Neuronal stem cell (in vitro differentiated cells): ENCODE measurements at regions not wholly inside any gene's neighbourhood (a gene's known extent, or its start where the extent isn't known, plus 50 kb on each side); places are given as distances from the start of the nearest gene placed in this dataset.

Experiments used
- DNase-seq: peaks from one replicate; pipeline ENCODE4 v3.0.0-alpha.2; 2013; ENCODE audit warnings: low spot score
- H2AFZ ChIP-seq: one replicate; pipeline ENCODE4 v1.6.1; 2013; ENCODE audit warnings: mild to moderate bottlenecking, low read length, inconsistent platforms
- H2AK5ac ChIP-seq: 2 replicates; pipeline ENCODE4 v1.6.1; 2013; ENCODE audit warnings: low read depth, mild to moderate bottlenecking, inconsistent platforms, low read length, moderate library complexity, mixed read lengths
- H2BK120ac ChIP-seq: 2 replicates; pipeline ENCODE4 v1.6.1; 2013; ENCODE audit warnings: low read depth, mild to moderate bottlenecking, inconsistent platforms, low read length, moderate library complexity, mixed read lengths
- H2BK12ac ChIP-seq: one replicate; pipeline ENCODE4 v1.6.1; 2013; ENCODE audit warnings: low read length, inconsistent platforms
- H2BK15ac ChIP-seq: 2 replicates; pipeline ENCODE4 v1.6.1; 2013; ENCODE audit warnings: mild to moderate bottlenecking, low read length, inconsistent platforms, mixed read lengths
- H2BK5ac ChIP-seq: one replicate; pipeline ENCODE4 v1.6.1; 2013; ENCODE audit warnings: inconsistent platforms, mild to moderate bottlenecking, low read length, moderate library complexity
- H3K14ac ChIP-seq: one replicate; pipeline ENCODE4 v1.6.1; 2013; ENCODE audit warnings: low read length, inconsistent platforms
- H3K18ac ChIP-seq: 2 replicates; pipeline ENCODE4 v1.6.1; 2013; ENCODE audit warnings: low read length, inconsistent platforms
- H3K23ac ChIP-seq: 2 replicates; pipeline ENCODE4 v1.6.1; 2013; ENCODE audit warnings: low read depth, mild to moderate bottlenecking, mixed read lengths, low read length, inconsistent platforms; ENCODE audit not compliant: poor library complexity
- H3K27ac ChIP-seq: replicated peaks from 3 replicates; pipeline ENCODE4 v1.5.1; 2013; ENCODE audit warnings: low read length, inconsistent platforms
- H3K27me3 ChIP-seq, 3 experiments: 2 replicates each; pipeline ENCODE4 v1.6.1; 2013; ENCODE audit warnings: low read length in 3 of 3, mild to moderate bottlenecking in 2 of 3, inconsistent platforms in 1 of 3, low read depth in 1 of 3, mixed read lengths in 1 of 3, moderate library complexity in 1 of 3; ENCODE audit not compliant: control insufficient read depth in 3 of 3, insufficient read depth in 3 of 3
- H3K36me3 ChIP-seq, 2 donors: replicated peaks in 1 of 2; 2 replicates each; pipeline ENCODE4 v1.6.1; 2013; ENCODE audit warnings: low read length in 2 of 2; ENCODE audit not compliant: control insufficient read depth in 2 of 2, insufficient read depth in 2 of 2
- H3K4ac ChIP-seq: 2 replicates; pipeline ENCODE4 v1.6.1; 2013; ENCODE audit warnings: inconsistent platforms, mild to moderate bottlenecking, low read length, moderate library complexity
- H3K4me1 ChIP-seq, 2 donors: 1 replicate in 1 of 2; 2 replicates in 1 of 2; pipeline ENCODE4 v1.6.1; 2013; ENCODE audit warnings: low read length in 2 of 2, low read depth in 1 of 2; ENCODE audit not compliant: control insufficient read depth in 2 of 2, insufficient read depth in 1 of 2
- H3K4me2 ChIP-seq: one replicate; pipeline ENCODE4 v1.6.1; 2013; ENCODE audit warnings: mild to moderate bottlenecking, low read length, inconsistent platforms; ENCODE audit not compliant: insufficient read depth, poor library complexity, severe bottlenecking
- H3K4me3 ChIP-seq, 2 donors: 2 replicates each; pipeline ENCODE4 v1.5.1; 2013; ENCODE audit warnings: low read length in 2 of 2, mild to moderate bottlenecking in 2 of 2, inconsistent platforms in 1 of 2, moderate library complexity in 1 of 2
- H3K79me1 ChIP-seq: one replicate; pipeline ENCODE4 v1.6.1; 2013; ENCODE audit warnings: low read depth, mild to moderate bottlenecking, inconsistent platforms, low read length, moderate library complexity
- H3K9ac ChIP-seq: one replicate; pipeline ENCODE4 v1.6.1; 2013; ENCODE audit warnings: mild to moderate bottlenecking, low read depth, low read length, inconsistent platforms; ENCODE audit not compliant: poor library complexity
- H3K9me3 ChIP-seq, 2 donors: replicated peaks in 1 of 2; 2 replicates each; pipeline versions ENCODE3 to v1.6.1; 2013; ENCODE audit warnings: low read length in 2 of 2, mild to moderate bottlenecking in 2 of 2, inconsistent platforms in 1 of 2, low read depth in 1 of 2, mixed read lengths in 1 of 2, moderate library complexity in 1 of 2; ENCODE audit not compliant: control insufficient read depth in 2 of 2, insufficient read depth in 1 of 2
- H4K8ac ChIP-seq: one replicate; pipeline ENCODE4 v1.6.1; 2013; ENCODE audit warnings: low read depth, mild to moderate bottlenecking, inconsistent platforms, low read length, moderate library complexity
- H4K91ac ChIP-seq: one replicate; pipeline ENCODE4 v1.6.1; 2013; ENCODE audit warnings: low read length, low read depth, mild to moderate bottlenecking, inconsistent platforms; ENCODE audit not compliant: poor library complexity
- WGBS, 2 donors: extraction: QIAGEN DNeasy Blood & Tissue Kit; methylation state at CpG; one replicate each; pipeline ENCODE4 v1.1.7; 2013; ENCODE audit warnings: missing lambda C conversion rate in 2 of 2, mixed read lengths in 1 of 2; ENCODE audit not compliant: insufficient read length in 2 of 2, insufficient replicate concordance in 1 of 2; ENCODE audit errors: extremely low coverage in 2 of 2; 5-methylcytosine and 5-hydroxymethylcytosine counted together

- Histone ChIP-seq H3K27ac (no peak overlapping the region), H4K8ac (no peak overlapping the region), H3K23ac (no peak overlapping the region), H2BK12ac (no peak overlapping the region), H3K18ac (no peak overlapping the region), H3K79me1 (no peaks in the 10 kb centered on the region), H2BK5ac (no peak overlapping the region), H3K9me3 (no peaks in the 10 kb centered on the region), H3K4me2 (no peak overlapping the region), H2BK120ac (no peak overlapping the region), H3K4ac (no peak overlapping the region), H3K36me3 (no peaks in the 10 kb centered on the region), H2AFZ (no peak overlapping the region), H3K27me3 (no peaks in the 10 kb centered on the region), H3K4me1 (no peaks in the 10 kb centered on the region), H4K91ac (no peak overlapping the region), H2AK5ac (no peak overlapping the region), H3K9ac (no peak overlapping the region), H3K14ac (no peak overlapping the region), H2BK15ac (no peak overlapping the region), H3K4me3 (no peak overlapping the region)
- no CpG with 5 or more reads among the region's 1 CpG for WGBS, 2 donors
- DNase-seq, result no peak
Measured at GRCh38 chrX:10979956-10980355, 131.2 kb upstream of the HCCS start.

GRCh38 chrX:10981506-10981905, 129.6 kb upstream of the HCCS start:
- H2BK120ac ChIP-seq, result no peak overlapping the region
- no peak for DNase-seq
- no peaks in the 10 kb centered on the region for H3K4me1 ChIP-seq
- H3K79me1 ChIP-seq, result no peaks in the 10 kb centered on the region
- no peak overlapping the region for H2AFZ ChIP-seq
- H3K4ac ChIP-seq, result no peak overlapping the region
- no CpG with 5 or more reads among the region's 3 CpGs for WGBS, 2 donors
- no peak overlapping the region for H2BK12ac ChIP-seq
- no peak overlapping the region for H3K4me2 ChIP-seq
- H3K27ac ChIP-seq, result no peak overlapping the region
- no peaks in the 10 kb centered on the region for H3K27me3 ChIP-seq
- H3K9ac ChIP-seq, result no peak overlapping the region
- no peaks in the 10 kb centered on the region for H3K9me3 ChIP-seq
- no peak overlapping the region for H2AK5ac ChIP-seq
- H2BK5ac ChIP-seq, result no peak overlapping the region
- H4K91ac ChIP-seq, result no peak overlapping the region
- H2BK15ac ChIP-seq, result no peak overlapping the region
- H4K8ac ChIP-seq, result no peak overlapping the region
- no peak overlapping the region for H3K14ac ChIP-seq
- no peaks in the 10 kb centered on the region for H3K36me3 ChIP-seq
- H3K4me3 ChIP-seq, result no peak overlapping the region
- H3K23ac ChIP-seq, result no peak overlapping the region
- no peak overlapping the region for H3K18ac ChIP-seq

- no peak overlapping the region for H3K4me3 ChIP-seq
- no peaks in the 10 kb centered on the region for H3K4me1 ChIP-seq
- no peak overlapping the region for H3K9ac ChIP-seq
- H2AK5ac ChIP-seq, result no peak overlapping the region
- no peak for DNase-seq
- H2BK12ac ChIP-seq, result no peak overlapping the region
- H3K4me2 ChIP-seq, result no peak overlapping the region
- no peak overlapping the region for H2BK5ac ChIP-seq
- H3K23ac ChIP-seq, result no peak overlapping the region
- H3K18ac ChIP-seq, result no peak overlapping the region
- H3K9me3 ChIP-seq, result no peaks in the 10 kb centered on the region
- no peaks in the 10 kb centered on the region for H3K27me3 ChIP-seq
- no peak overlapping the region for H4K8ac ChIP-seq
- H3K36me3 ChIP-seq, result no peaks in the 10 kb centered on the region
- H4K91ac ChIP-seq, result no peak overlapping the region
- no peak overlapping the region for H2BK15ac ChIP-seq
- H2BK120ac ChIP-seq, result no peak overlapping the region
- no peak overlapping the region for H3K27ac ChIP-seq
- WGBS, 2 donors, result no CpG with 5 or more reads among the region's 4 CpGs
- no peak overlapping the region for H3K14ac ChIP-seq
- H3K79me1 ChIP-seq, result no peaks in the 10 kb centered on the region
- H3K4ac ChIP-seq, result no peak overlapping the region
- H2AFZ ChIP-seq, result no peak overlapping the region
Measured at GRCh38 chrX:10983526-10983925, 127.6 kb upstream of the HCCS start.

- Histone ChIP-seq H3K9me3 (no peaks in the 10 kb centered on the region), H4K8ac (no peak overlapping the region), H3K79me1 (no peaks in the 10 kb centered on the region), H2AFZ (no peak overlapping the region), H3K4me3 (no peak overlapping the region), H3K4me1 (no peaks in the 10 kb centered on the region), H2BK12ac (no peak overlapping the region), H3K9ac (no peak overlapping the region), H3K36me3 (no peaks in the 10 kb centered on the region), H4K91ac (no peak overlapping the region), H3K27ac (no peak overlapping the region), H3K14ac (no peak overlapping the region), H3K4me2 (no peak overlapping the region), H2BK120ac (no peak overlapping the region), H2BK5ac (no peak overlapping the region), H3K4ac (no peak overlapping the region), H3K23ac (no peak overlapping the region), H2AK5ac (no peak overlapping the region), H3K18ac (no peak overlapping the region), H2BK15ac (no peak overlapping the region), H3K27me3 (no peaks in the 10 kb centered on the region)
- no peak for DNase-seq
- WGBS, 2 donors, result no CpG with 5 or more reads among the region's 1 CpG
Measured at GRCh38 chrX:10984213-10984612, 126.9 kb upstream of the HCCS start.
